C4-2B (cell line): ENCODE measurements at regions not wholly inside any gene's neighbourhood (a gene's known extent, or its start where the extent isn't known, plus 50 kb on each side); places are given as distances from the start of the nearest gene placed in this dataset.
A peak's percentile ranks its signal among the peaks of the same experiment; 100 is the strongest.

Source experiments
- H3K27ac ChIP-seq: fragments of 450-650 bp; 2 replicates; pipeline ENCODE4 v1.5.1; 2017
- CTCF ChIP-seq: fragments of 450-650 bp; conservative IDR thresholded peaks from 2 replicates; pipeline ENCODE4 v1.5.1; 2017; ENCODE audit warnings: mild to moderate bottlenecking
- ZFX ChIP-seq: fragments of 450-650 bp; IDR thresholded peaks from 2 replicates; pipeline ENCODE4 v1.6.1; 2017

DNA sequence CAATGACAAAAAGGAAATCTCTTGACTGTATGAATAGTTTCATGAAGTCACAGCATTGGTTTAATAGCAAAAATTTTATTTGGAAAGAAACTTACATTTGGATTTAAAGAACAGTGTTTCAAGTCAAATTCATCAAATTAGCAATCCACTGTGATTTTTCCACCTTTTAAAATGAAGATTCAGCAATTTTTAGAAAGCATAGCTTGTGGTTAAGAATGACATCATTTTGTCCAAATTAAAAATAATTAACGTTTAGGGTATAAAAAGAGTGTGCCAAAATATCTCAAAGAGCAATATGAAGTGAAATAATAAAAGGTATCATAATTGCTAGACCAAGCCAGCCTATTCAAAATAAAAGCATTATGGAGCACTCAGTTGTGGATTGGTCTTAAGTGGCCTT, 114.6 kb downstream of the PAX1 start:
- TF ChIP-seq CTCF (no peak), ZFX (no peak)
- H3K27ac ChIP-seq = no peak overlapping the region

DNA sequence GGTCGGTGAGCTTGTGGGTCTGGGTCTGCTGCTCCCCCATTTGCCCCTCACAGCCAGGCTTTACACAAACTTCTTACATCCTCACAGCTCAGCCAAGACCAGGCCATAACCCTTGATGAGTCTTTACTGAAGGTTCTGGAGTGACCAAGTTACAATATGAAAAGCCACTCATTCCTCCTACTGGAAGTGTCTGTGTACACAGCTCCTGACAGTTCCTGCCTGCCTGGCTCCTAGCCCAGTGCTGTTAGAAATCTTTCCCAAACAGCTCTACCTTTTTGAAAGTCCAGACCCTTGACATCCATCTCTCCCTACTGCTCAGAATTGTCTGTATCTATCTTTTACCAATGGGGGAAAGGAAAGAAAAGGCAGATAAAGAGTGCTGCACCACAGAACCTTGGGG, 106.9 kb downstream of the PAX1 start:
- TF ChIP-seq CTCF (no peak), ZFX (no peak)
- H3K27ac ChIP-seq = peak overlapping the region; percentile 46

- no peak for TF ChIP-seq ZFX
- TF ChIP-seq CTCF = no peak
- H3K27ac ChIP-seq = no peak overlapping the region
Observed at GRCh38 chr20:21809961-21810523, 104.6 kb downstream of the PAX1 start.

DNA sequence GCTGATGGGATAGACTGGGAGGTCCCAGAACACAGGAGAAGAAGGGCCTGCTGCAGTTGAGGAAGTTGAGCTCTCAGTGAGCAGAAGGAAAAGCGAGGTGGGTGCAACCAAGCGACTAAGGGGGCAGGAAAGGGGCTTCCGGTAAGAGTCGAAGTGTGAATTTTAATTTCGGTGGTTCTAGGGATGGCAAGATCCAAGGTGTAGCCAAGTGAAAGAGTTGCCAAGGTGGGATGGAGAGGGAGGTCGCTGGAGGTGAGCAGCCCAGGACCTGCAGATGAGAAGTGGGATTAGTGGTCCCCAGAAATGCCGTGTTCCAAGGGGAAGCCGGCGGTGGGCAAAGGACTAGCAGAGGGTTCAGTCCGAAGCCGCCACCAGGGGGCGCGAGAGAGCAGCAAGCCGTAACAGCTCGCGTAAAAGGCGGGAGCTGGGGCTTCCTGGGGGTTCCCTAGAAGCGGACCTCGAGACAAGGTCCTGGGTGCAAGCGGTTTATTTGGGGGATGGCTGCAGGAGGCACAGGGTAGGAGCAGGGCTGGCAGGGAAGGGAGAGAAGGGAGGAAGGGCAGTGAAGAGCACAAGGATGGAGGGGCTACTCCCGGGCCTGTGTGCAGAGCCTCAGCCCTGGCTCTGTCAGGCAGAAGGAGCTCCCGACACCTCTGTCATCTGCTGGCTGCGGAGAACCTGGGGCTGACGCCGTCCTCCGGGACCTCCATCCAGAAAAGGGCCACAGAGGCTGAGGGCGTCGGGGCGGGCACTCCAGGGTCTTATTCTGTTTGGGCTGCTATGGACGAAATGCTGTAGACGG, 103.6 kb downstream of the PAX1 start:
- H3K27ac ChIP-seq = no peak overlapping the region
- peak; percentile 76 for TF ChIP-seq CTCF
- no peak for TF ChIP-seq ZFX

DNA sequence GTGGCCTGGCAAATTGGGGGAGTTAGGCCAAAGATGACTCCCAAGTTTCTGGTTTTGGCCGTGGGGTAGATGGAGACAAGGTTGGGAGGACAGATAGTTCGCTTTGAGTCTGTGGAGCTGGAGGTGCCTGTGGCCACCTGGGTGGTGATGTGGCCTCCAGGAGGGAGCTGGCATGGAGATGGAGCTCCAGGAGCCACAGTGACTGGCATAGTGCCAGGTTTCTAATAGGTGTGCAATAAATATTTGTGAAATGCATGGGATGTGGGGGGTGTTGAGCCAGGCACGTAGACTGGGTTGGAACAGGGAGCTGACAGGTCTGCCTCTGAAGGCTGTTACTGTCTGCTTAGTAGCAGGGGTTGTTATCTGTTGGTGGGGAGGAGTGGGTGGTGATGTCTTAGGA, 102.7 kb downstream of the PAX1 start:
- TF ChIP-seq CTCF (no peak), ZFX (no peak)
- H3K27ac ChIP-seq = no peak overlapping the region

DNA sequence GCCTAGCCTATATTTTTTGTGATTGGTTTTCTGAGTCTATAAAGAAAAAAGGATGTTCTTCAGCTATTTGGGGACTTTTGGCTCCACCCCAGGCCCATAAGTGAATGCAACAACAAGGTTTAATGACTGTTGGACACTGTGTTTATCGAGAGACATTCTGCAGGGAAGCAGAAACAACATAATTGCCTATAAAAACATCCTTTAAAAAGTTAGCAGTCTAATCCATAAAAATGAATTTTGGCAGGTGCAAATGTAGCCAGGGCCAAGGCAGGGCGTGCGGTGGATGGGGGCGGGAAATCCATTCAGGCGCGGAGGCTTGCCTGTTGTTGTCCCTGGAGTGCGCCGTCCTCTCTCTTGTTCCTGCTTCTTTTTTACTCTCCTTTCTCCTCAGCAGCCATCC, 99.3 kb downstream of the PAX1 start:
- peak overlapping the region; percentile 42 for H3K27ac ChIP-seq
- no peak for TF ChIP-seq CTCF
- no peak for TF ChIP-seq ZFX

DNA sequence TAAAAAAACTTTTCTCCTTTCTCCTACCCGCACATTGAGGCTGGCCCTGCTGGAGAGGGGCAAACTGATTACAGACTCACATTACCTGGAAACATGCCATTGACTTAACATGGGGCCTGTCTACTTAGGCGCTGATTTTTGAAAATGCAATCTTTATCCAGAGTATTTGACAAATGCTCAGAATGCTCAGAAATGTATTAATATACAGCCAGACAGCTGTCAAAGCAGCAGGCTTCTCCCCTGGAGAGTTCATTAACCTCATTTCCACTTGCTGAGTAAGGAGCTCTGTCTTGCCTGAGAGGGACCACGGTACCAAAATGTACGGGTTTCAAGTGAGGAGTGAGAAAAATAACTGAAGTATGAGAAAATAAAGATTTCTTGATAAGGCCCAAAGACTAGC, 95.7 kb downstream of the PAX1 start:
- TF ChIP-seq CTCF (no peak), ZFX (no peak)
- no peak overlapping the region for H3K27ac ChIP-seq
